ENCODE measurements at regions not wholly inside any gene's neighbourhood (a gene's known extent, or its start where the extent isn't known, plus 50 kb on each side); places are given as distances from the start of the nearest gene placed in this dataset.

DNA sequence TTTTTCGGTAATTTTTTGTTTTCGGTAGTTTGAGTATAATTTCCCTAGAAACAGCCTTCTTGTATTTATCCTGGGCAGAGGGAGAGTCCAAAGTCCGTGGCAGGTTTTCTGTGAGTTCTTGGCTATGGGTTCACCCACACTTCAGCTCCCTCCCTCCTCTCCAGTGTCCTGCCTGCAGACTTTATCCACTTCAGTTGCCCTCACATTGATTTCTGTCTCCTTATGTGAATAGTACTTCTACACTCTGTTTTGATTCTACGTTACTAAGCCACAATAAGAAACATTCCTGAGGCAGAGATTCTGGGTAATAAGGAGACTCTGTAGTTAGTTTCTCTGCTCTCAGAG lies 868.6 kb downstream of the METTL15 start:
- TF ChIP-seq, protein P1, sequence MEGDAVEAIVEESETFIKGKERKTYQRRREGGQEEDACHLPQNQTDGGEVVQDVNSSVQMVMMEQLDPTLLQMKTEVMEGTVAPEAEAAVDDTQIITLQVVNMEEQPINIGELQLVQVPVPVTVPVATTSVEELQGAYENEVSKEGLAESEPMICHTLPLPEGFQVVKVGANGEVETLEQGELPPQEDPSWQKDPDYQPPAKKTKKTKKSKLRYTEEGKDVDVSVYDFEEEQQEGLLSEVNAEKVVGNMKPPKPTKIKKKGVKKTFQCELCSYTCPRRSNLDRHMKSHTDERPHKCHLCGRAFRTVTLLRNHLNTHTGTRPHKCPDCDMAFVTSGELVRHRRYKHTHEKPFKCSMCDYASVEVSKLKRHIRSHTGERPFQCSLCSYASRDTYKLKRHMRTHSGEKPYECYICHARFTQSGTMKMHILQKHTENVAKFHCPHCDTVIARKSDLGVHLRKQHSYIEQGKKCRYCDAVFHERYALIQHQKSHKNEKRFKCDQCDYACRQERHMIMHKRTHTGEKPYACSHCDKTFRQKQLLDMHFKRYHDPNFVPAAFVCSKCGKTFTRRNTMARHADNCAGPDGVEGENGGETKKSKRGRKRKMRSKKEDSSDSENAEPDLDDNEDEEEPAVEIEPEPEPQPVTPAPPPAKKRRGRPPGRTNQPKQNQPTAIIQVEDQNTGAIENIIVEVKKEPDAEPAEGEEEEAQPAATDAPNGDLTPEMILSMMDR (IDR thresholded peaks at IDR 0.05), result no peak
- no peak for TF ChIP-seq POLR2AphosphoS5 (IDR thresholded peaks at IDR 0.05)

Measured in breast epithelium (tissue), 3 donors.